BE2C (cell line): ENCODE measurements at regions not wholly inside any gene's neighbourhood (a gene's known extent, or its start where the extent isn't known, plus 50 kb on each side); places are given as distances from the start of the nearest gene placed in this dataset.
"Not testable (repeated sequence)": the region's sequence is repeated elsewhere in the genome, so short reads cannot be mapped to it uniquely, and the experiment has no call there.

Experiments
- DNase-seq: peaks from one replicate; pipeline ENCODE4 v3.0.0-alpha.2; 2020
- H3K27me3 ChIP-seq: fragments of 250-450 bp; sonication (Bioruptor Pico); 2 replicates; pipeline ENCODE4 v1.5.1; 2020; ENCODE audit warnings: mild to moderate bottlenecking
- H3K36me3 ChIP-seq: fragments of 250-450 bp; sonication (Bioruptor Pico); 2 replicates; pipeline ENCODE4 v1.5.1; 2020; ENCODE audit warnings: mild to moderate bottlenecking
- H3K4me1 ChIP-seq: fragments of 250-450 bp; sonication (Bioruptor Pico); 2 replicates; pipeline ENCODE4 v1.5.1; 2020
- H3K4me3 ChIP-seq: 2 replicates; pipeline ENCODE4 v1.5.1; 2011; ENCODE audit warnings: low read depth, low read length
- H3K9me3 ChIP-seq: fragments of 250-450 bp; sonication (Bioruptor Pico); 2 replicates; pipeline ENCODE4 v1.5.1; 2020
- CTCF ChIP-seq: IDR thresholded peaks from 2 replicates; pipeline ENCODE4 v1.5.1; 2012; ENCODE audit warnings: mild to moderate bottlenecking, low read depth, low read length

- no peaks in the 10 kb centered on the region for H3K36me3 ChIP-seq
- no peak for TF ChIP-seq CTCF
- no peak overlapping the region for H3K4me3 ChIP-seq
- DNase-seq, result peak; percentile 20
- H3K27me3 ChIP-seq, result no peaks in the 10 kb centered on the region
- H3K4me1 ChIP-seq, result peaks cover 12% of the 10 kb centered on the region
- no peaks in the 10 kb centered on the region for H3K9me3 ChIP-seq
These were observed 326.8 kb downstream of the TUSC7 start for GRCh38 chr3:117036259-117036799.

GRCh38 chr3:117045143-117045542 lies 335.6 kb downstream of the TUSC7 start:
- no peak; the same call in 1 of the 2 replicates for TF ChIP-seq CTCF
- DNase-seq, result peak; percentile 27

GRCh38 chr3:117047951-117048705 lies 338.5 kb downstream of the TUSC7 start:
- Histone ChIP-seq H3K36me3 (no peaks in the 10 kb centered on the region), H3K4me1 (peaks cover 5% of the 10 kb centered on the region), H3K9me3 (no peaks in the 10 kb centered on the region), H3K27me3 (no peaks in the 10 kb centered on the region), H3K4me3 (no peak overlapping the region)
- no peak for DNase-seq
- TF ChIP-seq CTCF, result no peak

More at GRCh38 chr3:117045143-117045542, 335.6 kb downstream of the TUSC7 start:
- H3K4me3 ChIP-seq, result no peak overlapping the region
- peaks cover 5% of the 10 kb centered on the region for H3K4me1 ChIP-seq
- no peaks in the 10 kb centered on the region for H3K36me3 ChIP-seq
- H3K27me3 ChIP-seq, result no peaks in the 10 kb centered on the region
- H3K9me3 ChIP-seq, result no peaks in the 10 kb centered on the region

- H3K9me3 ChIP-seq, result no peaks in the 10 kb centered on the region
- TF ChIP-seq CTCF, result no peak
These were observed 342.8 kb downstream of the TUSC7 start for GRCh38 chr3:117052395-117052794.

GRCh38 chr3:117054556-117054955 lies 345.0 kb downstream of the TUSC7 start:
- H3K36me3 ChIP-seq, result no peaks in the 10 kb centered on the region
- DNase-seq, result no peak
- TF ChIP-seq CTCF, result no peak
- no peak overlapping the region for H3K4me3 ChIP-seq
- H3K27me3 ChIP-seq, result no peaks in the 10 kb centered on the region
- peaks cover 18% of the 10 kb centered on the region for H3K4me1 ChIP-seq
- H3K9me3 ChIP-seq, result no peaks in the 10 kb centered on the region

More at GRCh38 chr3:117052395-117052794, 342.8 kb downstream of the TUSC7 start:
- DNase-seq, result no peak
- Histone ChIP-seq H3K4me1 (peaks cover 15% of the 10 kb centered on the region), H3K4me3 (no peak overlapping the region), H3K27me3 (no peaks in the 10 kb centered on the region), H3K36me3 (no peaks in the 10 kb centered on the region)

- H3K36me3 ChIP-seq, DNase-seq, H3K27me3 ChIP-seq, H3K4me3 ChIP-seq, H3K9me3 ChIP-seq: not testable (repeated sequence)
- H3K4me1 ChIP-seq, result peaks cover 18% of the 10 kb centered on the region
These were observed 347.4 kb downstream of the TUSC7 start for GRCh38 chr3:117056946-117057345.
